NB4 (cell line): ENCODE measurements at regions not wholly inside any gene's neighbourhood (a gene's known extent, or its start where the extent isn't known, plus 50 kb on each side); places are given as distances from the start of the nearest gene placed in this dataset.

Experiments used
- MAX ChIP-seq: IDR thresholded peaks from 2 replicates; pipeline ENCODE4 v1.6.1; 2011; ENCODE audit warnings: low read depth, low read length
- POLR2A ChIP-seq: IDR thresholded peaks from 2 replicates; pipeline ENCODE4 v1.6.1; 2011; ENCODE audit warnings: mild to moderate bottlenecking; ENCODE audit not compliant: insufficient read length; ENCODE audit errors: extremely low read depth
- TF ChIP-seq, protein P1 (sequence below): IDR thresholded peaks from one replicate; pipeline ENCODE4 v1.5.1; 2012; ENCODE audit warnings: low read depth, low read length

DNA sequence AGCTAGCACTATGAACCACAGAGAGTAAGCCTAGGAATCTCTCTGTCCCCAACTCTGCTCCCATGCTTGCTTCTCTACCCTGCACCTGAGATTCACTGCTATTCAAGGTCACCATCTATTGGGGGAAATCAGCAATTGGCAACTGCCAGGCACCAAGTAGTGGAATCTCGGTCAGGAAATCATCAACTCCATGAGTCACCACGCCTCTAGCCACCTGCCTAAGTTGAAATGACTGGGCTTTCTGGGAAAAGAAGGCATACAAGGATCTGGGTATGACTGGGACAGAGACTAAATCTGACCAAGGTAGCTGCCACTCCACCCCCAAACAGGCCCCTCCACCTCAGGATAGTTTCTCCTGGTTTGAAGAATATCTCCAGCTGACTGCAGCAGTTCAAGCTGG is 464.1 kb upstream of the CBLB start:
- TF ChIP-seq, protein P1, sequence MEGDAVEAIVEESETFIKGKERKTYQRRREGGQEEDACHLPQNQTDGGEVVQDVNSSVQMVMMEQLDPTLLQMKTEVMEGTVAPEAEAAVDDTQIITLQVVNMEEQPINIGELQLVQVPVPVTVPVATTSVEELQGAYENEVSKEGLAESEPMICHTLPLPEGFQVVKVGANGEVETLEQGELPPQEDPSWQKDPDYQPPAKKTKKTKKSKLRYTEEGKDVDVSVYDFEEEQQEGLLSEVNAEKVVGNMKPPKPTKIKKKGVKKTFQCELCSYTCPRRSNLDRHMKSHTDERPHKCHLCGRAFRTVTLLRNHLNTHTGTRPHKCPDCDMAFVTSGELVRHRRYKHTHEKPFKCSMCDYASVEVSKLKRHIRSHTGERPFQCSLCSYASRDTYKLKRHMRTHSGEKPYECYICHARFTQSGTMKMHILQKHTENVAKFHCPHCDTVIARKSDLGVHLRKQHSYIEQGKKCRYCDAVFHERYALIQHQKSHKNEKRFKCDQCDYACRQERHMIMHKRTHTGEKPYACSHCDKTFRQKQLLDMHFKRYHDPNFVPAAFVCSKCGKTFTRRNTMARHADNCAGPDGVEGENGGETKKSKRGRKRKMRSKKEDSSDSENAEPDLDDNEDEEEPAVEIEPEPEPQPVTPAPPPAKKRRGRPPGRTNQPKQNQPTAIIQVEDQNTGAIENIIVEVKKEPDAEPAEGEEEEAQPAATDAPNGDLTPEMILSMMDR: no peak
- TF ChIP-seq POLR2A (no peak), MAX (no peak)
